ENCODE measurements at regions not wholly inside any gene's neighbourhood (a gene's known extent, or its start where the extent isn't known, plus 50 kb on each side); places are given as distances from the start of the nearest gene placed in this dataset.

GRCh38 chr17:77287432-77288068, 146.8 kb downstream of the SEC14L1 start:
- TF ChIP-seq CTCF (IDR thresholded peaks at IDR 0.05; ENCODE audit: low read depth, low read length, missing input control) (no peak), MAX (IDR thresholded peaks at IDR 0.05) (no peak), ZBTB33 (IDR thresholded peaks at IDR 0.05) (no peak), RAD21 (IDR thresholded peaks at IDR 0.05) (no peak)

Measured in liver (tissue), 3 donors.